COLO829 (cell line): ENCODE measurements at regions not wholly inside any gene's neighbourhood (a gene's known extent, or its start where the extent isn't known, plus 50 kb on each side); places are given as distances from the start of the nearest gene placed in this dataset.
"Not testable (repeated sequence)": the region's sequence is repeated elsewhere in the genome, so short reads cannot be mapped to it uniquely, and the experiment has no call there.

Source experiments
- DNase-seq: peaks from one replicate; pipeline ENCODE4 v3.0.0; 2012; ENCODE audit warnings: low spot score

DNA sequence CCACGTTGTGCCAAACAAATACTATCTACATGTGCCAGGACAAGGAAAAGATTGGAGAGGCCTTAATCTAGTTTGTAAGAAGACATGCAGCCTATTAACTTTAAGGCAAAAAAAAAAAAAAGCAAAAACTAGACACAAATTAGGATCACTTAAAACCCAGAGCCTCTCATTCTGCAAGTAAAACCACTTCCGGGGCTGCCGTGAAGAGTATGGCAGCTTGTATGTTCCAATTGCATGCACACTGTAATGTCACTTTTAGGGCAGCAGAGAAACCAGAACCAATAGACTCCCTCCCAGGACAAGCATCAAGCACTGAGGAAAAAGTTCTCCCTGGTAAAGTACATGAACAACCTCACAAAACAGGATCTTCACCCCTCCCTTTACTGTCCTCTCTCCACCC is 70.6 kb downstream of the RSL24D1 start:
- no peak for DNase-seq

DNA sequence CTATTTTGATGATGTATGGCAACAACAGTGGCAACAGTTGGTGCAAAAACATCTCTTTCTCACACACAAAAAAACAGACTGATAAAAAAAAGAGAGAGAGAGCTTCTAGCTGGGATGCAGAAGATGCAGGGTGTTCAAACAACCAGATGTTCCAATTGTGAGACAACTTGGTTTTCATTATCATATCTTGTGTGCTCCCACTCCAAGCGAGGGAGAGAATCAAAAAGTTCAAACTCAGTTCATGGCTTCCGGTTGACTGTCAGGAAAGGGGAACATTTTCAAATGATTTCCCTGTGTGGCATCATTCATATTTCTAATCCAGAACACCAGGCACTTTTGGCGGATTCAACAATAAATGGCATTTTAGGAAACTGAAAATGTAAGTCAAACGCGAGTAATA is 72.1 kb downstream of the RSL24D1 start:
- no peak for DNase-seq

DNA sequence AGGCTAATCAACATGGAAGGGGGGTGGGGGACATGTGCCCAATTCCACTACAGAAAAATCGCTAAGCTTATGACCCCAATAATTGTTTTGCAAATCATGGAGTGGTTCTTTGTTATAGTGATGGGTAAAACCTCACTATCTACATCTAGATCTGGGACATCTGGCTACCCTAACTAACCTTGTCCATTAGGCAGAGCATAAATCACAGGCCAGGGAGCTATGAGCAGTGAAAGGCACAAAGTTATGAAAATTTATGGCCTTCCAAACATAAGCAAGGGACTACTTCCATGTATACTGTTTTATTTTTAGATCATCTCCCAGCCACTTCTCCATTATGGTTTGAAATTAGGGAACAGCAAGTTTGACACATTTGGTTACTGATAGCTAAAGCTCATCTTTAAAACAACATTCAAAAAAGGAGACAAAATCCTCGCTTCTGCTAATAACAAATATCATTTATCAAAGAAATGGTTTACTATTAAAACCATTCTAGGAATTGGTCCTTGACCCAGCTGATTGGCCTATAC is 78.3 kb downstream of the RSL24D1 start:
- DNase-seq: no peak

DNA sequence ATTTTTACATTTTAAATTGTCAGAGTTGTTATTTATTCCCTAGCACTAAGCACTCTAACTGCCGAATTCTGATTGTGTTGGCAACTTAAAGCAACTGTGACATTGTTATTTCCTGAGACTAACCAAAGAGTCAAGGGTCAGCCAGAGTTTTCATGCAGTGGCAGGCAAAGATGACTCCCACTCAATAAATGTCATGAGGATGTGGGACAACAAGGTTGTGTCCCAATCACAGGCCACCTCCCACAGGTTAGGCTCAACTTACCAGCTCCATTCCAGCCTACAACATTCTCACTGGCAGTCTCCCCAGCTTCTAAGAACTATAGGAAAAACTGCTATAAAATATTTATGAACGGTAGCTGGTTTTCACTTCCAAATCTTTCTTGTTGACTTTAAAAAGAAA is 80.1 kb downstream of the RSL24D1 start:
- DNase-seq: no peak

DNA sequence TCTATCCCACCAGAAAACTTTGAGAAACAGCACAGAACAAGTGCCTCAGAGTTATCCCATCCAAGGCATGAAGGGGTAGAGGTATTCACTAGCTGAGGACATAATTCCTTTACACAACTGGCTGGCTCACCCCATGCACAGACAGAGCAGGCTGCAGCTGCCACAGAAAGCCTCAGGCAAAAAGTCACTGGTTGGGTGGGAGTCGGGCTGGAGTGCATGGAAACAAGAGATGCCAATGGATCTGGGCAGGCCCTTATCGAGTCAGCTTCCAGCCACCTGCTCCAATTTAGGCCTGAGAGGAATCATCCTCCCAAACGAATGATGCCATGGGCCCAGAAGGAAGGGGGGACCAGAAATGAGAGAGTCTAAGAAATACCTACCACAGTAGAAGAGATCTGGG is 83.0 kb downstream of the RSL24D1 start:
- no peak for DNase-seq

DNA sequence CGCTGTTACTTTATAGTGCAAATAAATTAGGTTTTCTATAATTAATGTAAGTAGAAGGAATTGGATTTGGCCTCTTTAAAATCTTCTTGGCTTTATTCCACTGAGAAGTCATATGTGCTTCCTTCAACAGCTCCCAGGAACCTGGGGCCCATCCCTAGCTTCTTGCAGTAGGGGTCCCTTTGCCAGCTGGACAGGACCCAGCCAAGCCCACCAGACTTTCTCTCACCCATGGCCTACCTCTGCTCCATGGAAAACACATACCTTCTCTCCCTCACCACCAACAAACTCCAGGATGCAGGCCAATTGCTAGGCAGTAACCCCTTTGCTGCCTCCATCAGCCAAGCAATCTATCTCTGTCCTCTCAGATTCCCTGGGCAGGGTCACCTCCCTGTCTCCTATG is 84.0 kb downstream of the RSL24D1 start:
- DNase-seq: no peak

DNA sequence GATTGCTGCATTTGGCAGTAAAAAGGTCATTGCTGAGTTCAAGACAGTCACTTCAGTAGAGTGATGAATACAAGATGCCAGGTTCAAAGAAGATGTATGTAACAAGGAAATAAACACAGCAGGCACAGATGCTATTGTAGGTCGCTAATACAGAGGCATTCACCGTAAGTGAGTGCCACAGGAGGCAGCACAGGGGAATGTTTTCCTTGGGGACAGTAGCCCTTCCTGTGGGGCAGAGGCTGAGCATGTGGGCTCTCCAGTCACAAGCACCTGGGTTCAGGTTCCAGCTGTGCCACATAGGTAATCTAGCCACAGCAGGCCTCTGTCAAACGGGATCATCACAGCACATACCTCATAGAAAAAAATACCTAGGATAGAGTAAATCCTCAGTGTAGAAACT is 86.3 kb downstream of the RSL24D1 start:
- no peak for DNase-seq

DNA sequence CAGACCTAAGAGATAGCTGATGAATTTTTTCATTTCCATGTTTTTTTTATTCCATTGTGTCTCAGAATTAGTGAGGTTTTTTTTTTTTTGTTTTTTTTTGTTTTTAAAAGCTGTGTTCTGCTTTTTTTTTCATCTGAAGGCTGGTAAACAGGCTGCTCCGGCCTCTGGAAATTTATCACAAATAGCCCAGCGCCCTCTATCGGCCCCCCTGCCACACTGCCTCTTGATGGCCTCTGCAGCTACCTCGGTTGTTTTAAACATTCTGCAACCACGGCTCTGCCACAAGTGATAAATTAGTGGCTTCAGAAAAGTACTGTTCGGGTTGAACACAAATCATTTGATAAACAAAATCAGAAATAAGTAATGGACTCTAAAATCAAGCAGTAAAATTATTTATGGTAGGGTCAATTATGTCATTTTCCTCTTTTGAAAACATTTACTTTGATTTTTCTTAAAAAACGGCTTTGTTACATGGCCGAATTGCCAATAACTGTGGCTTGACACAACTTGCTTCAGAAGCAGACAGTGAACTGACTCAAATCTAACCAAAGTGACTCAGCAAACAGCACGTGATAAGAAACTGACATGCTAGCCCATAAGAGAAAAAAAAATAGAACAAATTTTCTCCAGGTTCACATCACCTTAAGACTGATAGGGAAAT is 87.8 kb downstream of the RSL24D1 start:
- DNase-seq: peak; percentile 53

DNA sequence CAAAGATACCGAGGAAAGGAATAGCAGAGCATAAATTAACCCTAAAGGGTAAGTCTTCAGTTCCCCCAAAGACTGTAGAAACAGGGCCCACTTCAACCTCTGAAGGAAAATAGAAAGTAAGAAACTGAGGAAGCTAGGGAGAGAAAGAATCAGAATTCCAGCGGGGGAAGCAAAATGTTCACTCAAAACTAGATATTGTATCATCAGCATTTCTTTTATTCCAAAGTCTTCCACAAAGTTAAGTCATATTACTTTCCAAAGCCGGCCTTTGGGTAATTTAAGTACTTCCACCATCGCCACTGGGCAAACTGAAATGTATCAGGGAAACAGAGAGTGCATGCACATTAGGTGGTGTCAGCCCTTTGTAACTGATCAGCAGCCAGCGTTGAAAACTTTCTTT is 88.3 kb downstream of the RSL24D1 start:
- no peak for DNase-seq

DNA sequence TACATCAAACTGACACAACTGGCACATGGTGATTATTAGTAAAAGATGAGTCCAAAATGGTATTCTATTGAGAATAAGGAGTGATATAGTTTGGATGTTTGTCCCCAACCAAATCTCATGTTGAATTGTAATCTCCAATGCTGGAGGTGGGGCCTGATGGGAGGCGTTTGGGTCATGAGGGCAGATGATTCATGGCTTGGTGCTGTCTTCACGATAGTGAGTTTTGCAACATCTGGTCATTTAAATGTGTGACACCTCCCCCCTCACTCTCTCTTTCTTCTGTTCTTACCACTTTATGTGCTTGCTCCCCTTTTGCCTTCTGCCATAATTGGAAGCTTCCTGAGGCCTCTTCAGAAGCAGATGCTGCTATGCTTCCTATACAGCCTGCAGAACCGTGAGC is 90.6 kb downstream of the RSL24D1 start:
- no peak for DNase-seq

DNA sequence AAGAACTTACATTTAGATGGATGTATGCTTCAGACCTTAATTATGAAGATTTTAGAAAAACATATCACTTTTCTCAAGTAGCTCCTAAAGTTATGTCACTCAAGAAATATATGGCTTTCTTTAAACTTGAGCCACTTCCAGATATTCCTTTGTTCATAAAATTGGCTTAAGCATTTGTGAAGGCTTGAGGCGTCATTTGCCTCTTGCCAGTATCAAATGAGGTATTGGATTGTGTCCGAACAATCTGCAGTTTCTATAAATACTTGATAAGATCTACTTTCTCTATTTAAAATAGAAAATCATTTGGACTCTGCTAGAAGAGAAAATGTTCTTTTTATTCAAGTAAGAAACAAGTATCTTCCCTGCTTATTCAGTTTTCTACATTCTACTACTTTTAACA is 102.6 kb downstream of the RSL24D1 start:
- no peak for DNase-seq

DNA sequence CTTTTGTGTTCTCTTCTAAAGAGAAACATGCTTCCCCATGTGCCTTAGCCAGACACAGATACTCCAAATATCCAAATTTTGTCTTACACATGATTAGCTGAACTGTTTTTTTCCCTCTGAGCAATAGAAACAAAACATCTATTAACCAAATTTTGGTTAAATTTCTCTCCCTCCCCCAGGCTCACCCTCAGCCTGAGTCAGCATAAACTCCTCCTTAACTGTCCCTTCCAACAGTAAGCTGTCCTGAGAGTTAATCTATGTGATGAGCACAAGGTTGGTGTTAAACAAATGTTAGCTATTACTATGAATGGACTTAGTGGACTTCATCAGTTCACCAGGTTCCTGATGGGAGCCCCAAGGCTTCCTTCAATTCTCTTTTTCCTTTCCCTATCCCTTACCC is 108.5 kb downstream of the RSL24D1 start:
- no peak for DNase-seq

DNA sequence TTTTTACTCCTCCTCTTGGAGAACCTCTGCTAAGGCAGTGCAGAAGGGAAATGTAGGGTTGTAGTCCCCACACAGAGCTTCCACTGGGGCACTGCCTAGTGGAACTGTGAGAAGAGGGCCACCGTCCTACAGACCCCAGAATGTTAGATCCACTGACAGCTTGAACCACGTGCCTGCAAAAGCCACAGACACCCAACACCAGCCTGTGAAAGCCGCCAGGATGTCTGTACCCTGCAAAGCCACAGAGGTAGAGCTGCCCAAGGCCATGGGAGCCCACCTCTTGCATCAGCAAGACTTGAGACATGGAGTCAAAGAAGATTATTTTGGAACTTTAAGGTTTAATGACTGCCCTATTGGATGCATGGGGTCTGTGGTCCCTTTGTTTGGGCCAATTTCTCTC is 112.1 kb downstream of the RSL24D1 start:
- DNase-seq: no peak

DNA sequence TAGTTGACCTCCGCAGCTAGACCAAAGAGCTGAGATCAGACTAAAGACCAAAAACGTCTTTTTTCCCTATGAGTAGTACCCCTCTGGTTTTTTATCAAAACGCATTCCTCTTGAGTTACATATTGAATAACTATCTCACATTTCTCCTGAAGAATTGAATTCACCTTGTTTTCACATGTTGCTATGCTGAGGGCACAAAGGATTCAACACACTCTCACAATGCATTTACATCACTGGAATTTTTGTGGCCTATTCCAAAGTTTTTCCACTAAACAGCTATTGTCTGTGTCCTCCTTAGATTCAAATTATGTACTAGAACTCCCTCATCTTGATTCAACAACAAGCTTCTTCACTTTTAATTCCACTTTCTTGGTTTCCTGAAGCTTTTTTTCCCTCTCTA is 112.5 kb downstream of the RSL24D1 start:
- DNase-seq: no peak

DNA sequence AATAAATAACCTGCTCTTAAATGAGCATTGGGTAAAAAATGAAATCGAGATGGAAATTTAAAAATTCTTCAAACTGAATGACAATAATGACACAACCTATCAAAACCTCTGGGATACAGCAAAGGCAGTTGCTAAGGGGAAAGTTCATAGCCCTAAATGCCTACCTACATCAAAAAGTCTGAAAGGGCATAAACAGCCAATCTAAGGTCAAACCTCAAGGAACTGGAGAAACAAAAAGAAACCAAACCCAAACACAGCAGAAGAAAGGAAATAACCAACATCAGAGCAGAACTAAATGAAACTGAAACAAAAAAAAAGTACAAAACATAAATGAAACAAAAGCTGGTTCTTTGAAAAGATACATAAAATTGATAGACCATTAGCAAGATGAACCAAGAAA is 119.7 kb downstream of the RSL24D1 start:
- DNase-seq: not testable (repeated sequence)

DNA sequence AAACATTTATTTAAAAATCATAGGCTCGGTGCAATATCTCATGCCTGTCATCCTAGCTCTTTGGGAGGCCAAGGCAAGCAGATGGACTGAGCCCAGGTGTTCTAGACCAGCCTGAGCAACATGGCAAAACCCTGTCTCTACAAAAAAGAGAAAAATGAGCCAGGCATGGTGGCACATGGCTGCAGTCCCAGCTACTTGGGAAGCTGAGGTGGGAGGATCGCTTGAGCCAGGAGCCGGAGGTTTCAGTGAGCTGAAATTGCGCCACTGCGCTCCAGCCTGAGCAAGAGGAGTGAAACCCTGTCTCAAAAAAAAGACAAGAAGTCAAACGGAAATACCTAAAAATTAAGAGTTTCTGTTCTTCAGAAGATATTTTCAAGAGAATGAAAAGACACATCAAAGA is 122.3 kb downstream of the RSL24D1 start:
- DNase-seq: no peak

DNA sequence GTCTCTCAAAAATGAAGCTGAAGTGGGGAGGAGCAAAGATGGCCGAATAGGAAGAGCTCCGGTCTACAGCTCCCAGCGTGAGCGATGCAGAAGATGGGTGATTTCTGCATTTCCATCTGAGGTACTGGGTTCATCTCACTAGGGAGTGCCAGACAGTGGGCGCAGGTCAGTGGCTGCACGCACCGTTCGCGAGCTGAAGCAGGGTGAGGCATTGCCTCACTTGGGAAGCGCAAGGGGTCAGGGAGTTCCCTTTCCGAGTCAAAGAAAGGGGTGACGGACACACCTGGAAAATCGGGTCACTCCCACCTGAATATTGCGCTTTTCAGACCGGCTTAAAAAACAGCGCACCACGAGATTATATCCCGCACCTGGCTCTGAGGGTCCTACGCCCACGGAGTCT is 132.8 kb downstream of the RSL24D1 start:
- not testable (repeated sequence) for DNase-seq

DNA sequence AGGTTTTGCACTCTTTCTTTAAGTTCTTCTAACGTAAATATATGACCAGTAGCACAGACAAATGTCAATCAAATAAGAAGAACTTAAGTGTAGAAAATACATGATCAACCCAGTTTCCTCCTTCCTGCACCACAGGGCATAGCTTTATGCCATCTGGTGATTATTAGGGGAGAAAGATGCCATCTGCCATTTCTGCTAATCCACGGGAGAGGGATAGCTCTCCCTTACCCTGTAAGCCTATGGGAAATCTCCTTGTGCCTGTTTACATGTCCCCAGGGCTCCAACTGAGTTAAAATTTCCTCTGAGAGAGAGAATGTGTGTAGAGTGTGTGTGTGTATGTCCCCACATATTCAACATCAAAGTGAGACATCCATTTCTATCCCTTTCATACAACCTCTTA is 135.9 kb downstream of the RSL24D1 start:
- no peak for DNase-seq

DNA sequence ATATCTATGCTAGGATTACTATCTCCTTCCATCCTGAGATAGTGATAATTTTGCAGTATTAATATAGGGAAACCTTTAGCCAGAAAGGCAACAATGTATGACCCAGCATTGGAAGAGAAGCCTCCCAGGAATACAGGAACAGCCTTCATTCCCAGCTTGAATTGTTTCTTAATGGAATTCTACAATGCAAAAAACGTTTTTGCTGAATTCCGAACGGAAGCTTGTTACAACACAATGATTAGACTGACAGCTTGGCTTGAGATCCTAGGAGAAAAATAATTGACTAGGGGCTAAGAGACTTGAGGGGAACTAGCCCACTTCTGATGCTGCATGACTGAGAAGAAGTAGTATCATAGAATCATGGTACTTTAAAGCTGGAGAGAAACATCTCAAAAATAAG is 140.2 kb downstream of the RSL24D1 start:
- no peak for DNase-seq

DNA sequence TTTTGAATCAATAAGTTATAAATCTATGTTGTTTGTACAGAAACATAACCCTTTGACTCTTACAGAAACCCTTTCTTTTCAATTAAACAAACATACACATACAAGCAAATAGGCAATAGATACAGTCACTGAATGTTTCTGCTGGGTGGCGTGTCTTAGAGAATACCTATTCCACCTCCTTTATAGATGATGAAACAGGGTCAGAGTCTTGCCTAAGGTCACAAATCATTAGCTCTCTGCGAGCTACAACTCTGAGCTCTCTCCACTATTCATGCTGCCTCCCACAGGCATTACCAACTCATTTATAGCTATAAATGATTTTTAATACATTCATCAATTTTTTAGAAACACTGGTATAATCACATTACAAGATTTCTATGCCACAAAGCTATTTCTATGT is 152.6 kb downstream of the RSL24D1 start:
- DNase-seq: no peak

DNA sequence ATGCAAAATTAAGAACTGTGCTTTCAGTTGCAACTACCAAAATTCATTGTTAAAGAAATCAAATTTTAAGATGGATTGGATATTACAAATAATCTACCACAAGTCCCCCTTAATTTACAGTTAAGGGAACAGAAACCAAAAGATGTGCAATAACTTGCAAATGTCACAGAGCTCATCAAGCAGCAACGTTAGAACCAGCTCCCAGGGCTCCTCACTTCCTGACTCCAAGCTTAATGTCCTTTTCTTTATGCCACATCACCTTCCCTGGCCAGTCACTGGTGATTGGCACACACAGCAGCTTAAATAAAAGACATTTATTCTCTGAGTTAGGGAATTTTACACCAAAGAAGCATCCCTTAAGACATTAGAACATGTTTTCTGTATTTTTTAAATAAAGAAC is 159.7 kb downstream of the RSL24D1 start:
- no peak for DNase-seq

DNA sequence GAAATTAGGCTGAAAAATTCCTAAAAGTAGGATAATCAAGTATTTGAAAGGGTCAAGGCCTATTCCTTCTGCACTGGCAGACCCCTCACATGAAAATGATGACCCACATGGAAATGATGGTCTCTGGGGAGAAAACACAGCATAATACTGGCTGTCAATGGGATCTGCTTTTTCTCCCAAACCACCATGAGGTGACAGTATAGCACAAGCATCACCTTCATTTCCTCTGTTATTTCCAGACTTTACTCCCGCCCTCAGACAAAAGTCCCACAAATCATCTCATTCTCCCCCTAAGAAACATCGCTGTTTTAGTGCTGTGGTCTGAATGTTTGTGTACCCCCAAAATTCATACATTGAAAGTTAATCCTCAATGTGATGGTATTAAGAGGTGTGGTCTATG is 161.0 kb downstream of the RSL24D1 start:
- no peak for DNase-seq

DNA sequence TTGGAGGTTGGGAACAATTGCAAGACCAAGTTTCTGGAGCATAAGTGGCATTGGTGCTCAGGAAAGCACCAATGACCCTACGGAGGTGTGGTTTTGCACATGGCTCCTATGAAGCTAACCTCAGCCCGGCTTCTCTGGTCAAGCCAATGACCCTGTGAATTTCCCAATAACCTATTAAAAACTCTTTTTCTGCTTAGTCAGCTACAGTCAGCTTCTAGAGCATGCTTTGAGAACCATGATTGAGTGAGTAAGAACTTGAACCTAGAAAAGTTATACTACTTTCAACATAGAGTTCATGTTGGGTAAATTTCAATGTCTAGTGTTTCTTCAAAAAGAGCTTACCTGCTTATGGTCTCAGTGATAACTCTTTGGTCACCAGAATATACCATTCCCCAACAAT is 163.2 kb downstream of the RSL24D1 start:
- no peak for DNase-seq

DNA sequence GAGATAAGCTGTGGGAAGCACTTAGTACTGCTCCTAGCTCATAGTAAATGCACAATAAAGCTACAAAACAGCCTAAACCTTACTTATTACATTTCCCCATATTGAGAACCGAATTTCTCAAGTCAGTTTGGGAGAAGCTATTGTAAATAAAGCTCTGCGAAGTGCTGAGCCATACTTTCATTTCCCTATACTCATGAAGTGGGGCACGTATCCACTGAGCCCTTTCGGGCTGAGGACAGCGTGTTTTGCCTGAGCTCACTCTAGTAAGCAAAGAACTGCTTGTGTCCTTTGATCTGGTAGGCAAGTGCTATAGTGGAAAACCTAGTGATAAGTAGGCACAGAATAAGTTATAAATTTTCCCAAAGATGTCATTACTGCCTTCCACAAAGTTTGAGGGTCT is 165.0 kb downstream of the RSL24D1 start:
- no peak for DNase-seq

DNA sequence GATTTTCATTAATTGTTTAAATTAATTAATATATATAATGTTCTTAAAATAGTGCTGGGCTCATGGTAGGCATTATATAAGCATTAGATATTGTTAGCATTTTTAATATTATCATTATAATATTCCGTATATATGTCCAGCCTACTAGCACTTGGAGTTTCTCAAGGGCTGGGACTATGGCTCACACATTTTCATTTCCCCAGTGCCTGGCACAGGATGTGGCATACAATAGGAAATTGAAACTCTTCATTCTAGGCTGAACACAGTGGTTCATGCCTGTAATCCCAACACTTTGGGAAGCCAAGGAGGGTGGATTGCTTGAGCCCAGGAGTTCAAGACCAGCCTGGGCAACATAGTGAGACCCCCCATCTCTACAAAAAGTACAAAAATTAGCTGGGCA is 170.4 kb downstream of the RSL24D1 start:
- no peak for DNase-seq
